GM21825 (cell line): ENCODE measurements at regions not wholly inside any gene's neighbourhood (a gene's known extent, or its start where the extent isn't known, plus 50 kb on each side); places are given as distances from the start of the nearest gene placed in this dataset.
"Not testable (repeated sequence)": the region's sequence is repeated elsewhere in the genome, so short reads cannot be mapped to it uniquely, and the experiment has no call there.

Source experiments
- ATAC-seq: cut with Tn5 transposase; IDR thresholded peaks from one replicate; pipeline ENCODE4 v1.9.1; 2021; ENCODE audit warnings: mild to moderate bottlenecking, moderate library complexity; ENCODE audit not compliant: unreplicated experiment

- ATAC-seq, result peak; percentile 97
Measured at GRCh38 chr7:149714081-149714909, 59.1 kb downstream of the ZNF467 start.

- ATAC-seq, result no peak
Measured at GRCh38 chr7:149713731-149714068, 59.7 kb downstream of the ZNF467 start.

GRCh38 chr7:149713061-149713730 is 60.2 kb downstream of the ZNF467 start:
- ATAC-seq, result no peak

GRCh38 chr7:149708026-149708425 is 65.4 kb downstream of the ZNF467 start:
- ATAC-seq, result no peak

GRCh38 chr7:149707448-149707886 is 65.9 kb downstream of the ZNF467 start:
- ATAC-seq, result no peak

- ATAC-seq, result no peak
Measured at GRCh38 chr7:149706398-149706797, 67.0 kb downstream of the ZNF467 start.

GRCh38 chr7:149704507-149704906 is 68.9 kb downstream of the ZNF467 start:
- ATAC-seq, result no peak

- ATAC-seq, result no peak
Measured at GRCh38 chr7:149703044-149703650, 70.2 kb downstream of the ZNF467 start.

GRCh38 chr7:149701495-149702240 is 71.7 kb downstream of the ZNF467 start:
- no peak for ATAC-seq

GRCh38 chr7:149697767-149698166 is 75.6 kb downstream of the ZNF467 start:
- not testable (repeated sequence) for ATAC-seq

GRCh38 chr7:149696280-149696679 is 77.1 kb downstream of the ZNF467 start:
- no peak for ATAC-seq

- ATAC-seq, result no peak
Measured at GRCh38 chr7:149692557-149692982, 80.8 kb downstream of the ZNF467 start.

GRCh38 chr7:149692056-149692455 is 81.3 kb downstream of the ZNF467 start:
- ATAC-seq, result no peak

- ATAC-seq, result no peak
Measured at GRCh38 chr7:149690688-149691446, 82.5 kb downstream of the ZNF467 start.

- no peak for ATAC-seq
Measured at GRCh38 chr7:149689291-149689721, 84.1 kb downstream of the ZNF467 start.

- no peak for ATAC-seq
Measured at GRCh38 chr7:149688836-149689235, 84.6 kb downstream of the ZNF467 start.

- not testable (repeated sequence) for ATAC-seq
Measured at GRCh38 chr7:149687820-149688219, 85.6 kb downstream of the ZNF467 start.

GRCh38 chr7:149686449-149686848 is 86.9 kb downstream of the ZNF467 start:
- no peak for ATAC-seq

- no peak for ATAC-seq
Measured at GRCh38 chr7:149686011-149686410, 87.4 kb downstream of the ZNF467 start.

GRCh38 chr7:149685455-149685854 is 87.9 kb downstream of the ZNF467 start:
- ATAC-seq, result no peak
